GM12892 (cell line): ENCODE measurements at regions not wholly inside any gene's neighbourhood (a gene's known extent, or its start where the extent isn't known, plus 50 kb on each side); places are given as distances from the start of the nearest gene placed in this dataset.
A peak's percentile ranks its signal among the peaks of the same experiment; 100 is the strongest.
"Not testable (repeated sequence)": the region's sequence is repeated elsewhere in the genome, so short reads cannot be mapped to it uniquely, and the experiment has no call there.

Experiments
- DNase-seq: peaks from one replicate; pipeline ENCODE4 v3.0.0; 2011; ENCODE audit not compliant: insufficient read length
- FAIRE-seq: peaks from 2 replicates; lab custom pipeline; 2011; peaks lifted over from hg19 to GRCh38; lab: Jason Lieb, UNC
- POLR2A ChIP-seq: IDR thresholded peaks from 2 replicates; pipeline ENCODE4 v1.6.1; 2011; ENCODE audit warnings: low read depth, low read length, control low read depth

- not testable (repeated sequence) for FAIRE-seq, DNase-seq
Observed at GRCh38 chr9:41648564-41648963, 459.4 kb upstream of the ZNG1F start.

GRCh38 chr9:41646246-41646645 is 457.1 kb upstream of the ZNG1F start:
- DNase-seq, FAIRE-seq: not testable (repeated sequence)

- TF ChIP-seq POLR2A = peak; percentile 34; the same call in 1 of the 2 replicates
- peak; percentile 61 for DNase-seq
- not testable (repeated sequence) for FAIRE-seq
Observed at GRCh38 chr9:41643571-41644279, 454.6 kb upstream of the ZNG1F start.

GRCh38 chr9:41633726-41634125 is 444.6 kb upstream of the ZNG1F start:
- FAIRE-seq = not testable (repeated sequence)

GRCh38 chr9:41623666-41624065 is 434.5 kb upstream of the ZNG1F start:
- FAIRE-seq, DNase-seq: not testable (repeated sequence)

More at GRCh38 chr9:41633726-41634125, 444.6 kb upstream of the ZNG1F start:
- not testable (repeated sequence) for DNase-seq

- DNase-seq = not testable (repeated sequence)
Observed at GRCh38 chr9:41619254-41619653, 430.1 kb upstream of the ZNG1F start.

GRCh38 chr9:41606961-41607547 is 417.9 kb upstream of the ZNG1F start:
- not testable (repeated sequence) for DNase-seq, FAIRE-seq

More at GRCh38 chr9:41619254-41619653, 430.1 kb upstream of the ZNG1F start:
- not testable (repeated sequence) for FAIRE-seq

- DNase-seq, FAIRE-seq: not testable (repeated sequence)
Observed at GRCh38 chr9:41565572-41565971, 376.5 kb upstream of the ZNG1F start.
